HepG2 (cell line): ENCODE measurements at regions not wholly inside any gene's neighbourhood (a gene's known extent, or its start where the extent isn't known, plus 50 kb on each side); places are given as distances from the start of the nearest gene placed in this dataset.

ENCODE experiments used
- ATAC-seq: fragments of 200-7000 bp; cut with Tn5 transposase; 3 replicates; pipeline ENCODE4 v1.9.1; 2020; ENCODE audit warnings: mild to moderate bottlenecking, moderate library complexity
- BruUV-seq: library from RNA; stranded (reverse); fragments of 400-500 nt; replicated peaks from 2 replicates; lab custom pipeline; 2021; lab: Mats Ljungman, UMichigan
- CTCF ChIA-PET: fragments of 300-600 bp; formaldehyde crosslinking; extraction: SDS; loops from one replicate; lab custom pipeline; 2021; ENCODE audit warnings: low total read pairs, inconsistent platforms, low intra/inter-chr PET ratio; lab: Yijun Ruan, JAX
- POLR2A ChIA-PET: fragments of 350-600 bp; sonication (Branson Sonifier 250); formaldehyde crosslinking; loops from one replicate; lab custom pipeline; 2020; ENCODE audit warnings: antibody characterized with exemption, inconsistent platforms; lab: Yijun Ruan, JAX
- DNase-seq: peaks from one replicate; pipeline ENCODE4 v3.0.0-alpha.2; 2015; ENCODE audit warnings: low spot score
- FAIRE-seq: peaks from 3 replicates; lab custom pipeline; 2011; peaks lifted over from hg19 to GRCh38; lab: Jason Lieb, UNC
- H2AFZ ChIP-seq: one replicate; pipeline ENCODE4 v1.6.1; 2011; ENCODE audit warnings: low read length, inconsistent platforms
- H3K27ac ChIP-seq: fragments of 300-600 bp; 3 replicates; pipeline ENCODE4 v1.8.0; 2011; ENCODE audit warnings: mixed run types, mild to moderate bottlenecking, mixed read lengths, low read length, inconsistent platforms; ENCODE audit not compliant: insufficient read depth; ENCODE audit errors: extremely low read length
- H3K27me3 ChIP-seq, 2 experiments: fragments of 200-600 bp in 1 of 2; 2 replicates in 1 of 2; 3 replicates in 1 of 2; pipeline versions ENCODE4 v1.6.0 to v1.8.0; 2011; ENCODE audit warnings: low read length in 2 of 2, mild to moderate bottlenecking in 2 of 2, moderate library complexity in 2 of 2, inconsistent platforms in 1 of 2; ENCODE audit not compliant: insufficient read depth in 2 of 2, control insufficient read depth in 1 of 2
- H3K36me3 ChIP-seq, 2 experiments: fragments of 200-600 bp in 1 of 2; replicated peaks in 1 of 2; 2 replicates in 1 of 2; 3 replicates in 1 of 2; pipeline versions ENCODE4 v1.5.1 to v1.8.0; 2011; ENCODE audit warnings: low read length in 2 of 2, inconsistent platforms in 1 of 2; ENCODE audit not compliant: insufficient read depth in 2 of 2, control insufficient read depth in 1 of 2
- H3K4me1 ChIP-seq: 2 replicates; pipeline ENCODE4 v1.5.1; 2012; ENCODE audit warnings: low read length, inconsistent platforms; ENCODE audit not compliant: insufficient read depth
- H3K4me2 ChIP-seq: 2 replicates; pipeline ENCODE4 v1.6.0; 2011; ENCODE audit warnings: low read depth, low read length, inconsistent platforms
- H3K4me3 ChIP-seq, 3 experiments: fragments of 200-600 bp in 1 of 3; sonication (generic), shearing (Covaris generic) in 1 of 3; replicated peaks in 1 of 3; 2 replicates each; pipeline ENCODE4 v1.5.1; 2011 to 2016; ENCODE audit warnings: low read length in 3 of 3, inconsistent platforms in 2 of 3, low read depth in 2 of 3, mild to moderate bottlenecking in 2 of 3, control low read depth in 1 of 3, mixed read lengths in 1 of 3; ENCODE audit not compliant: insufficient read depth in 1 of 3
- H3K79me2 ChIP-seq: one replicate; pipeline ENCODE4 v1.6.1; 2011; ENCODE audit warnings: low read length, inconsistent platforms; ENCODE audit not compliant: insufficient read depth
- H3K9ac ChIP-seq: 2 replicates; pipeline ENCODE4 v1.6.0; 2011; ENCODE audit warnings: mild to moderate bottlenecking, low read depth, low read length, inconsistent platforms; ENCODE audit not compliant: insufficient read depth
- H3K9me3 ChIP-seq: 2 replicates; pipeline ENCODE4 v1.5.1; 2012; ENCODE audit warnings: mild to moderate bottlenecking, low read length
- H4K20me1 ChIP-seq: 2 replicates; pipeline ENCODE4 v1.6.0; 2011; ENCODE audit warnings: inconsistent platforms, mild to moderate bottlenecking, low read length, moderate library complexity; ENCODE audit not compliant: insufficient read depth
- HMGA1 ChIP-seq: sonication (generic); formaldehyde crosslinking; conservative IDR thresholded peaks from 2 replicates; pipeline ENCODE4 v1.4.0; 2020; ENCODE audit warnings: missing genetic modification reagents
- HOXD1 ChIP-seq: sonication (generic); formaldehyde crosslinking; IDR thresholded peaks from 2 replicates; pipeline ENCODE4 v1.5.0; 2020; ENCODE audit warnings: missing genetic modification reagents
- MBD4 ChIP-seq: IDR thresholded peaks from 2 replicates; pipeline ENCODE4 v1.6.1; 2012; ENCODE audit warnings: low read length, inconsistent platforms, borderline replicate concordance
- MYC ChIP-seq: sonication (generic); formaldehyde crosslinking; IDR thresholded peaks from 2 replicates; pipeline ENCODE4 v1.9.0; 2021; ENCODE audit warnings: missing genetic modification reagents, borderline replicate concordance
- NFKB2 ChIP-seq: sonication (generic); formaldehyde crosslinking; IDR thresholded peaks from 2 replicates; pipeline ENCODE4 v1.4.0; 2020; ENCODE audit warnings: missing genetic modification reagents, borderline replicate concordance
- NR2F6 ChIP-seq, 2 experiments: IDR thresholded peaks; 2 replicates each; pipeline ENCODE4 v1.6.1; 2016; ENCODE audit warnings: antibody characterized with exemption in 1 of 2, mild to moderate bottlenecking in 1 of 2
- PAX8 ChIP-seq: sonication (generic); formaldehyde crosslinking; IDR thresholded peaks from 2 replicates; pipeline ENCODE4 v1.8.0; 2022; ENCODE audit warnings: mild to moderate bottlenecking, missing genetic modification reagents, borderline replicate concordance
- RFX3 ChIP-seq: IDR thresholded peaks from 2 replicates; pipeline ENCODE4 v1.6.1; 2016; ENCODE audit warnings: missing biosample characterization, missing genetic modification reagents
- TBX3 ChIP-seq: fragments of 450-650 bp; IDR thresholded peaks from 2 replicates; pipeline ENCODE4 v1.6.1; 2017; ENCODE audit warnings: antibody characterized with exemption, mild to moderate bottlenecking, inconsistent platforms, borderline replicate concordance
- ZFP41 ChIP-seq: sonication (generic); formaldehyde crosslinking; IDR thresholded peaks from 2 replicates; pipeline ENCODE4 v1.4.0; 2020; ENCODE audit warnings: mild to moderate bottlenecking, missing genetic modification reagents, borderline replicate concordance
- ZNF10 ChIP-seq: sonication (generic); formaldehyde crosslinking; IDR thresholded peaks from 2 replicates; pipeline ENCODE4 v1.4.0; 2020; ENCODE audit warnings: mild to moderate bottlenecking, low read depth, missing genetic modification reagents, borderline replicate concordance
- ZNF883 ChIP-seq: sonication (generic); formaldehyde crosslinking; IDR thresholded peaks from 2 replicates; pipeline ENCODE4 v1.5.1; 2020; ENCODE audit warnings: mild to moderate bottlenecking, missing genetic modification reagents; ENCODE audit errors: not compliant biosample characterization
- WGBS: methylation state at CpG from one replicate; pipeline ENCODE4 v1.1.6; 2017; ENCODE audit warnings: low lambda C conversion rate; 5-methylcytosine and 5-hydroxymethylcytosine counted together
- in situ Hi-C: cut with HindIII; loops from 2 replicates; pipeline ENCODE4 v1.10.0; 2017; ENCODE audit warnings: low pct_unique_long_range_greater_than_20kb; ENCODE audit not compliant: extremely low pct_ligation_motif_present
- intact Hi-C: fragments of 100-400 bp; cut with micrococcal nuclease; formaldehyde crosslinking; loops from one replicate; pipeline ENCODE4 v1.10.0; 2022; ENCODE audit not compliant: unreplicated experiment

GRCh38 chr14:49438256-49438770 is 147.9 kb downstream of the RPS29 start:
- WGBS = 2% methylated on average over 4 of the region's 4 CpGs
- no peaks in the 10 kb centered on the region; the same call in 1 of the 2 replicates for H3K9me3 ChIP-seq
- no peak overlapping the region for H2AFZ ChIP-seq
- in situ Hi-C loops = no loop called here
- H3K36me3 ChIP-seq = no peaks in the 10 kb centered on the region
- no peak overlapping the region for H3K4me3 ChIP-seq
- H4K20me1 ChIP-seq = no peaks in the 10 kb centered on the region
- DNase-seq (no peak), ATAC-seq (no peak), FAIRE-seq (no peak)
- TF ChIP-seq NR2F6 (IDR thresholded peaks at IDR 0.05) = no peak
- TF ChIP-seq NR2F6 (CRISPR knock-in tag; IDR thresholded peaks at IDR 0.05) = no peak
- TF ChIP-seq MBD4 = no peak
- TF ChIP-seq ZFP41 (CRISPR knock-in tag) = no peak
- no peak for TF ChIP-seq RFX3 (CRISPR knock-in tag)
- no peak for TF ChIP-seq HMGA1 (CRISPR knock-in tag)
- TF ChIP-seq NFKB2 (CRISPR knock-in tag) = no peak
- TF ChIP-seq ZNF10 = no peak
- no peak for TF ChIP-seq HOXD1 (CRISPR knock-in tag)
- TF ChIP-seq ZNF883 = no peak
- no peak for TF ChIP-seq MYC (CRISPR knock-in tag)
- no peak for TF ChIP-seq PAX8 (CRISPR knock-in tag)
- TF ChIP-seq TBX3 = no peak
- ChIA-PET CTCF (no interaction called here), POLR2A (no interaction called here)
- BruUV-seq = no TSS peak
- intact Hi-C loops = no loop called here
- no peak overlapping the region for H3K9ac ChIP-seq
- H3K79me2 ChIP-seq = no peaks in the 10 kb centered on the region
- no peaks in the 10 kb centered on the region for H3K4me1 ChIP-seq
- H3K4me2 ChIP-seq = no peak overlapping the region
- no peak overlapping the region for H3K27ac ChIP-seq
- no peaks in the 10 kb centered on the region; a peak in 1 of 5 replicates for H3K27me3 ChIP-seq
